ENCODE measurements at regions not wholly inside any gene's neighbourhood (a gene's known extent, or its start where the extent isn't known, plus 50 kb on each side); places are given as distances from the start of the nearest gene placed in this dataset.
"Not testable (repeated sequence)": the region's sequence is repeated elsewhere in the genome, so short reads cannot be mapped to it uniquely, and the experiment has no call there.

- H3K27ac Mint-ChIP-seq; H3K27me3 Mint-ChIP-seq; H3K4me1 Mint-ChIP-seq (ENCODE audit: low read depth); H3K9me3 Mint-ChIP-seq; H3K4me3 Mint-ChIP-seq; H3K36me3 Mint-ChIP-seq (ENCODE audit: low read depth); DNase-seq: not testable (repeated sequence)
Measured at GRCh38 chr4:18418195-18418898, 396.8 kb upstream of the LCORL start.

DNA sequence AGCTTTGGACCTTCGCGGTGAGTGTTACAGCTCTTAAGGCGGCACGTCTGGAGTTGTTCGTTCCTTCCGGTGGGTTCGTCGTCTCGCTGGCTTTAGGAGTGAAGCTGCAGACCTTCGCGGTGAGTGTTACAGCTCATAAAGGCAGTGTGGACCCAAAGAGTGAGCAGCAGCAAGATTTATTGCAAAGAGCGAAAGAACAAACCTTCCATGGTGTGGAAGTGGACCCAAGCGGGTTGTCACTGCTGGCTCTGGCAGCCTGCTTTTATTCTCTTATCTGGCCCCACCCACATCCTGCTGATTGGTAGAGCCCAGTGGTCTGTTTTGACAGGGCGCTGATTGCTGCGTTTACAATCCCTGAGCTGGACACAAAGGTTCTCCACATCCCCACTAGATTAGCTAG lies 396.1 kb upstream of the LCORL start:
- H3K27me3 Mint-ChIP-seq; H3K9me3 Mint-ChIP-seq; DNase-seq; H3K4me1 Mint-ChIP-seq (ENCODE audit: low read depth); H3K4me3 Mint-ChIP-seq; H3K27ac Mint-ChIP-seq; H3K36me3 Mint-ChIP-seq (ENCODE audit: low read depth): not testable (repeated sequence)

DNA sequence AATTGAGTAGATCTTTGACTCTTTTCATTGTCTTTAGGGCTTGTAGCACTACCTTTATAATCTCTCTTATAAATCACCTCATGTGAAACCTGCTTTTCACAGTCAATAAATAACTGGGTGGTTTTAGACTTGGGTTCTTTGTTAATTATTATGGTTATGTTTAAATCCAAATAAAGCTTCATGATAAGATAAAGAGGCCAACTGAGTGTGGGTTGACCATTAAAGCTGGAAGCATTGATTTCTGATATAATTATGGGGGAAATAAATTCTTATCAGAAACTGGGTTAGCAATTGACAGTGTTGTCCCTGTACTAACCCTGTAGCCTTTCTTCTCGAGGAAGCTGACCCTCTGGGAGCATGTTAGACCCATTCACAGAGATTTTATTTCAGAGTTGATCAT lies 384.7 kb upstream of the LCORL start:
- DNase-seq = no peak
- Mint-ChIP-seq H3K27me3 (no peaks in the 10 kb centered on the region), H3K4me3 (no peak overlapping the region), H3K27ac (no peak overlapping the region), H3K9me3 (no peaks in the 10 kb centered on the region), H3K36me3 (ENCODE audit: low read depth) (no peaks in the 10 kb centered on the region), H3K4me1 (ENCODE audit: low read depth) (peaks cover 2% of the 10 kb centered on the region)

GRCh38 chr4:18405054-18405453 lies 383.5 kb upstream of the LCORL start:
- peaks cover 2% of the 10 kb centered on the region for H3K4me1 Mint-ChIP-seq (ENCODE audit: low read depth)
- DNase-seq = no peak
- H3K27ac Mint-ChIP-seq = no peak overlapping the region
- H3K4me3 Mint-ChIP-seq = no peak overlapping the region
- H3K27me3 Mint-ChIP-seq = peaks cover 3% of the 10 kb centered on the region
- no peaks in the 10 kb centered on the region for H3K9me3 Mint-ChIP-seq
- no peaks in the 10 kb centered on the region for H3K36me3 Mint-ChIP-seq (ENCODE audit: low read depth)

GRCh38 chr4:18404642-18405041 lies 383.1 kb upstream of the LCORL start:
- H3K4me1 Mint-ChIP-seq (ENCODE audit: low read depth) = peaks cover 2% of the 10 kb centered on the region
- H3K27ac Mint-ChIP-seq = no peak overlapping the region
- no peaks in the 10 kb centered on the region for H3K9me3 Mint-ChIP-seq
- no peaks in the 10 kb centered on the region for H3K36me3 Mint-ChIP-seq (ENCODE audit: low read depth)
- DNase-seq = no peak
- H3K27me3 Mint-ChIP-seq = peaks cover 6% of the 10 kb centered on the region
- H3K4me3 Mint-ChIP-seq = no peak overlapping the region

DNA sequence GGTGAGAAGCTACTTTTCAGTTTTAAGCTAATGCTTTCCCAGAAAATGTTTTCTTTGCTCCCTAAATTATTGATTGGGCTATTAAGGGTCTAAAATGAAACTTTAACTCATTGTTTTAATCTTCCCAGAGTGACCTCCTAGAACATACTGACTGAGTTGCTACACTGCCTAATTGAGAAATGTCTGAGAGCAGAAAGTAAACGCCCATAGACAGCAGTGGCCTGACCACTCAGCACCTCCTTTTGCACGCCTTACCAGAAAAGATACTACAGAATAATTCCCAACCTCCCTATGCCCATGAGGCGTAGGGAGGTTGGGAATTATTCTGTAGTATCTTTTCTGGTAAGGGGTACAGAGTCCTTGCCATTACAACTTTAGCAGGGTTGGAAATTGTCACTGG lies 381.8 kb upstream of the LCORL start:
- peaks cover 2% of the 10 kb centered on the region for H3K4me1 Mint-ChIP-seq (ENCODE audit: low read depth)

GRCh38 chr4:18401868-18402267 lies 380.3 kb upstream of the LCORL start:
- Mint-ChIP-seq H3K27ac (no peak overlapping the region), H3K9me3 (no peaks in the 10 kb centered on the region), H3K36me3 (ENCODE audit: low read depth) (no peaks in the 10 kb centered on the region), H3K4me1 (ENCODE audit: low read depth) (peaks cover 2% of the 10 kb centered on the region), H3K4me3 (no peak overlapping the region), H3K27me3 (peaks cover 11% of the 10 kb centered on the region)
- no peak for DNase-seq

More for the DNA sequence above, 381.8 kb upstream of the LCORL start:
- Mint-ChIP-seq H3K9me3 (no peaks in the 10 kb centered on the region), H3K27me3 (peaks cover 11% of the 10 kb centered on the region), H3K27ac (no peak overlapping the region), H3K36me3 (ENCODE audit: low read depth) (no peaks in the 10 kb centered on the region), H3K4me3 (no peak overlapping the region)
- no peak for DNase-seq

DNA sequence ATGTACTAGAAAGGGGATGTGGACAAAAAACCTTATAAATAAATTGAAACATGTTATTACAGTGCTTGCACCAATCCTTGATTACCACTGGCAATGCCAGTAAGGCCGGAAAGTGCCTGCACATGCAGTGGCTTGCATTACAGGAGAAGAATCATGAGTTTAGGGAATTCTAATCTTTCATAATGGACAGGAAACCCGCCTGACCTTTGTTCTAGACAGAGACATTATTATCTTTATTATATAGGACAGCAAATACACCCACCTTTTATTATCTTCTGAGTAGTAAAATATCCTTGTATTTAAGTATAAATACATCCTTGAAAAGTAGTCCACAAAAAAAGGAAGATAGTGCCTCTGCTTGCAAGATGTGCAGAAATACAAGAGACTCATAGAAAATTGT lies 379.9 kb upstream of the LCORL start:
- H3K4me1 Mint-ChIP-seq (ENCODE audit: low read depth) = peaks cover 2% of the 10 kb centered on the region
- H3K27ac Mint-ChIP-seq = no peak overlapping the region
- peaks cover 11% of the 10 kb centered on the region for H3K27me3 Mint-ChIP-seq
- no peak overlapping the region for H3K4me3 Mint-ChIP-seq
- H3K36me3 Mint-ChIP-seq (ENCODE audit: low read depth) = no peaks in the 10 kb centered on the region
- DNase-seq = no peak
- H3K9me3 Mint-ChIP-seq = no peaks in the 10 kb centered on the region

DNA sequence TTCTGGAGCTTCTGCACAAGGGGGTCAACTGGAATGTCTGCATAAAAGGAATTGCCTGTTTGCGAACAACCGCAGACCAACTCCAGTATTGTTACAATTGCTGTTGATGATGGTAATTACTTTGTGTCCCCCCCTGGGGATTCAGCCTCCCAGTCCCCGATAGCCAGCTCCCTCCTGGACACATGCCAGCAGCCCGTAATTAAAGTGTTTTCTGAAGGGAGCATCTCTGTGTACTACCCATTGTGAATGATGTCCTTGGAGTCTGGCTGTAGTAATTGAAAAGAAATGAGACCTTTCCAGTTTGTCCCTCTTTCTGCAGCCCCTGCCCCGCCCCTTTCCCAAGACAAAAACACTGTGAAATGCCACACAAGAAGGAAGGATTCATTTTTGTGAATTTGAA lies 377.1 kb upstream of the LCORL start:
- Mint-ChIP-seq H3K4me1 (ENCODE audit: low read depth) (no peaks in the 10 kb centered on the region), H3K4me3 (no peak overlapping the region), H3K9me3 (no peaks in the 10 kb centered on the region), H3K27me3 (peaks cover 11% of the 10 kb centered on the region), H3K36me3 (ENCODE audit: low read depth) (no peaks in the 10 kb centered on the region), H3K27ac (no peak overlapping the region)
- DNase-seq = no peak

DNA sequence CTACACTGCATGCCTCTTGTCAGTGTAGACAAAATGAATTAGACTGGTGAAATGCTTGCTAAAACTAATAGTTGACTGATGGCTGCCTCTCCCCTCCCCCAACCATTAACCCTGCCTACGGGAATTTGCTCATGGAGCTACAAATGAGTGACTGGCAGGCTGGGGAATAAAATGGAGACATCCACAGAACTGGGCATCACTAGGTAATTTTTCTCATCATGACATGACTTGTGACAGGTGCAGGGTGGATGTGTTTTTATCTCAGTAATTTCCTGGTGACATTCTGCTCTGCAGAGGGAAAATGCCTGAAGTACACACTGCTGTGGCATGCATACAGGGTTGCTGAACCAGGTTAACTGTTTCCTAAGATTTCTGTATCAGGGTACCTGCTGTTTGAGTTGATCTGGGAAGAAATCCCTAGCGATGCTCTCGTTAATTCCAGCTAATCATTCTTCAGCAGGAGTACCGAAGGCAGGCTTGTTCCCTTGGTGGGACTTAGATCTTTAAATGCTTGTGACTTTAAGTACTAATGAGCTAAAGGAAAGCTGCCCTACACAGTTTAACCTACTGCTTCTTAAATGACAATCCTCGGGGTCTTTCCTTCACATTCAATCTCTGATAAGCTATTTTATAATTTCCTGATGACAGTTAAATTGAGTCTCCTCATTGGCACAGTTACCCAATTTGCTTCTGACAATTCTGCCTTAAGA lies 376.3 kb upstream of the LCORL start:
- no peak overlapping the region for H3K27ac Mint-ChIP-seq
- H3K27me3 Mint-ChIP-seq = peaks cover 11% of the 10 kb centered on the region

DNA sequence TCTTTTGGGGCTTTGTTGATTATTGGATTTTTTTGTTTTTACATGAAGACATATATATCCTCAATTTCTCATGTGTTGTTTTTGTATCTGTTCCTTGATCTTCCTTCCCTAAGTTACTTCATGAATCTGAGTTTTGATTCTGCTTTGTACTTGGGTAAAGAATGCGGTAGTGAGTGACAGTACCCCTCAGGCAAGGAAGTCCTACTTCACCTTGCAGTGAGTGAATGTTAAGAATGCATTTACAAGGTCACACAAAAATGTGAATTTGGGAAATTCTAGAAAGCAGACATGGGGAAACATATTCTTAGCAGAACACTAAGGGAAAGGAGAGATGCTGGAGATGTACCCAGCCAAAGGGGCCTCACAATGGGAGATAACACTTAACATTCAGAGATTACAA lies 373.1 kb upstream of the LCORL start:
- no peak for DNase-seq
- Mint-ChIP-seq H3K4me3 (no peak overlapping the region), H3K36me3 (ENCODE audit: low read depth) (no peaks in the 10 kb centered on the region), H3K4me1 (ENCODE audit: low read depth) (no peaks in the 10 kb centered on the region), H3K27me3 (peaks cover 6% of the 10 kb centered on the region), H3K27ac (no peak overlapping the region), H3K9me3 (no peaks in the 10 kb centered on the region)

More for the DNA sequence above, 376.3 kb upstream of the LCORL start:
- no peak for DNase-seq
- H3K4me1 Mint-ChIP-seq (ENCODE audit: low read depth) = no peaks in the 10 kb centered on the region
- H3K36me3 Mint-ChIP-seq (ENCODE audit: low read depth) = no peaks in the 10 kb centered on the region
- no peaks in the 10 kb centered on the region for H3K9me3 Mint-ChIP-seq
- H3K4me3 Mint-ChIP-seq = no peak overlapping the region

DNA sequence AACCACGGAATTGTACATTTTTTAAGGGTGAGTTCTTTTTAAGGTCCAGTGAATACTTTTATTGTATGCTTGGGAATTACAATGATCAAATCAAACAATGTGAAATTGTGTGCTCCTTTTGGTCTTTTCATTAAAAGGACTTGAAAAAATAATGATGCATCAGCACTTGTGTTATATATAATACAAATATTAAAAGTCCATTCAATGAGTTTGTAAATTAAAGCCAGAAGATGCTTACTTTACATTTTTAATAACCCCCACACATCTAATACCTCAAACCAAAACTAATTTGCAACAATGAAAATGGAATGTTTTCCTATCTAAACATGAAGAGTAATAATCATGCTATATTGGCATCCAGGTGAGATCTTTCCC lies 369.8 kb upstream of the LCORL start:
- no peak overlapping the region for H3K4me3 Mint-ChIP-seq
- no peaks in the 10 kb centered on the region for H3K9me3 Mint-ChIP-seq
- no peaks in the 10 kb centered on the region for H3K4me1 Mint-ChIP-seq (ENCODE audit: low read depth)
- H3K36me3 Mint-ChIP-seq (ENCODE audit: low read depth) = no peaks in the 10 kb centered on the region
- no peak overlapping the region for H3K27ac Mint-ChIP-seq
- peaks cover 2% of the 10 kb centered on the region for H3K27me3 Mint-ChIP-seq
- no peak for DNase-seq

GRCh38 chr4:18390655-18391353 lies 369.2 kb upstream of the LCORL start:
- H3K4me3 Mint-ChIP-seq = no peak overlapping the region
- H3K36me3 Mint-ChIP-seq (ENCODE audit: low read depth) = no peaks in the 10 kb centered on the region
- no peak overlapping the region for H3K27ac Mint-ChIP-seq
- no peaks in the 10 kb centered on the region for H3K9me3 Mint-ChIP-seq
- no peak for DNase-seq
- no peaks in the 10 kb centered on the region for H3K4me1 Mint-ChIP-seq (ENCODE audit: low read depth)
- H3K27me3 Mint-ChIP-seq = peaks cover 2% of the 10 kb centered on the region

GRCh38 chr4:18389115-18389514 lies 367.6 kb upstream of the LCORL start:
- no peaks in the 10 kb centered on the region for H3K4me1 Mint-ChIP-seq (ENCODE audit: low read depth)
- peaks cover 2% of the 10 kb centered on the region for H3K27me3 Mint-ChIP-seq
- no peak for DNase-seq
- no peak overlapping the region for H3K4me3 Mint-ChIP-seq
- no peaks in the 10 kb centered on the region for H3K9me3 Mint-ChIP-seq
- no peaks in the 10 kb centered on the region for H3K36me3 Mint-ChIP-seq (ENCODE audit: low read depth)
- H3K27ac Mint-ChIP-seq = no peak overlapping the region

- Mint-ChIP-seq H3K27ac (no peak overlapping the region), H3K9me3 (peaks cover 5% of the 10 kb centered on the region), H3K4me3 (no peak overlapping the region), H3K36me3 (ENCODE audit: low read depth) (no peaks in the 10 kb centered on the region), H3K4me1 (ENCODE audit: low read depth) (no peaks in the 10 kb centered on the region), H3K27me3 (peaks cover 2% of the 10 kb centered on the region)
- no peak for DNase-seq
Measured at GRCh38 chr4:18388039-18388438, 366.5 kb upstream of the LCORL start.
